KBM-7 (cell line): ENCODE measurements at regions not wholly inside any gene's neighbourhood (a gene's known extent, or its start where the extent isn't known, plus 50 kb on each side); places are given as distances from the start of the nearest gene placed in this dataset.
"Not testable (repeated sequence)": the region's sequence is repeated elsewhere in the genome, so short reads cannot be mapped to it uniquely, and the experiment has no call there.

ENCODE experiments used
- DNase-seq: peaks from one replicate; pipeline ENCODE4 v3.0.0-alpha.2; 2015
- in situ Hi-C: fragments of 300-500 bp; cut with MboI; formaldehyde crosslinking; loops from 2 replicates; pipeline ENCODE4 v1.14.3; 2020; ENCODE audit warnings: low sequenced_read_pairs, low pct_unique_long_range_greater_than_20kb, mixed read lengths

- DNase-seq, result no peak
- in situ Hi-C loops, result no loop called here
Observed at GRCh38 chr3:187889106-187889505, 143.8 kb upstream of the BCL6 start.

- no peak for DNase-seq
Observed at GRCh38 chr3:187889601-187890404, 144.5 kb upstream of the BCL6 start.

GRCh38 chr3:187890405-187890752 is 145.1 kb upstream of the BCL6 start:
- in situ Hi-C loops, DNase-seq: not testable (repeated sequence)

More at GRCh38 chr3:187889601-187890404, 144.5 kb upstream of the BCL6 start:
- in situ Hi-C loops, result no loop called here

- no peak for DNase-seq
- in situ Hi-C loops, result no loop called here
Observed at GRCh38 chr3:187896646-187897045, 151.4 kb upstream of the BCL6 start.

GRCh38 chr3:187899246-187899645 is 154.0 kb upstream of the BCL6 start:
- no peak for DNase-seq
- in situ Hi-C loops, result no loop called here

GRCh38 chr3:187900993-187901755 is 155.9 kb upstream of the BCL6 start:
- no peak for DNase-seq
- in situ Hi-C loops, result no loop called here

- DNase-seq, result peak; percentile 28
- in situ Hi-C loops, result no loop called here
Observed at GRCh38 chr3:187902041-187902471, 156.8 kb upstream of the BCL6 start.

GRCh38 chr3:187902936-187903335 is 157.7 kb upstream of the BCL6 start:
- in situ Hi-C loops, result no loop called here
- no peak for DNase-seq

GRCh38 chr3:187903697-187904096 is 158.4 kb upstream of the BCL6 start:
- in situ Hi-C loops, result no loop called here
- DNase-seq, result no peak

GRCh38 chr3:187906416-187906815 is 161.1 kb upstream of the BCL6 start:
- in situ Hi-C loops, result no loop called here

GRCh38 chr3:187906920-187907319 is 161.7 kb upstream of the BCL6 start:
- in situ Hi-C loops, result no loop called here

More at GRCh38 chr3:187906416-187906815, 161.1 kb upstream of the BCL6 start:
- no peak for DNase-seq

GRCh38 chr3:187909866-187910265 is 164.6 kb upstream of the BCL6 start:
- DNase-seq, result no peak
- in situ Hi-C loops, result no loop called here

More at GRCh38 chr3:187906920-187907319, 161.7 kb upstream of the BCL6 start:
- no peak for DNase-seq

- no peak for DNase-seq
- in situ Hi-C loops, result no loop called here
Observed at GRCh38 chr3:187912007-187912406, 166.7 kb upstream of the BCL6 start.

GRCh38 chr3:187913617-187914033 is 168.4 kb upstream of the BCL6 start:
- no peak for DNase-seq
- in situ Hi-C loops, result no loop called here

GRCh38 chr3:187914231-187914630 is 169.0 kb upstream of the BCL6 start:
- no peak for DNase-seq
- in situ Hi-C loops, result no loop called here

GRCh38 chr3:187916072-187916471 is 170.8 kb upstream of the BCL6 start:
- in situ Hi-C loops, result no loop called here
- no peak for DNase-seq

- DNase-seq, result no peak
- in situ Hi-C loops, result no loop called here
Observed at GRCh38 chr3:187918081-187918644, 172.9 kb upstream of the BCL6 start.

- DNase-seq, result peak; percentile 61
- in situ Hi-C loops, result no loop called here
Observed at GRCh38 chr3:187919048-187919447, 173.8 kb upstream of the BCL6 start.

GRCh38 chr3:187919544-187919943 is 174.3 kb upstream of the BCL6 start:
- in situ Hi-C loops, result no loop called here

GRCh38 chr3:187920030-187920429 is 174.8 kb upstream of the BCL6 start:
- in situ Hi-C loops, result no loop called here
- DNase-seq, result no peak

More at GRCh38 chr3:187919544-187919943, 174.3 kb upstream of the BCL6 start:
- DNase-seq, result no peak
